NOMO-1 (cell line): ENCODE measurements at regions not wholly inside any gene's neighbourhood (a gene's known extent, or its start where the extent isn't known, plus 50 kb on each side); places are given as distances from the start of the nearest gene placed in this dataset.

Experiments used
- DNase-seq, 2 experiments: peaks; one replicate each; lab custom pipeline; 2025; ENCODE audit not compliant: unreplicated experiment in 2 of 2; lab: John Stamatoyannopoulos, UW

DNA sequence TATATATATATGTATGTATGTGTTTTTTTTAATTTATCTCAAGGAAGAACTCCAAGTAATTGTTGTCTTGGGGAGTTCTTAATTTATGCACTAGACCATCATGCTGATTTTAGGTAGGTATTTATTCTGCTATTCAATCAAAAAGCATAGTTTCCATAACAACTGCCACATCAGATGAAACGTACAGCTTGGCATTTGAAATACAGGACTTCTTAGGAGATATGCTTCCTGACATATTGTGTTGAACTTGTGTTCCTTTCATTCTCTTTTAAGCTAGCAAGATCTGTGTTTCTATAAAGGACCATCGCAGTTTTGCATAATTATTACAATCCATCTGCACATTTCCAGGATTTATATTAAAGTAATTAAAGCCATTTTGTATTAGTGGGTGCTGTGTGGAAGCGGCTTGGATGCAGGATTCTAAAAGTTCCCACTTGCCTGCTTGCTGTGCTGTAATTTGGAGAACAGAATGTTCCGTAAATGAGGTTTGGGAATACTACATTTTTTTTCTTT, 343.5 kb upstream of the FANCL start:
- no peak for DNase-seq

- no peak for DNase-seq
Measured at GRCh38 chr2:58578276-58578675, 337.2 kb upstream of the FANCL start.

- DNase-seq, result no peak
Measured at GRCh38 chr2:58574873-58575272, 333.7 kb upstream of the FANCL start.

GRCh38 chr2:58572731-58573130, 331.6 kb upstream of the FANCL start:
- DNase-seq, result no peak

DNA sequence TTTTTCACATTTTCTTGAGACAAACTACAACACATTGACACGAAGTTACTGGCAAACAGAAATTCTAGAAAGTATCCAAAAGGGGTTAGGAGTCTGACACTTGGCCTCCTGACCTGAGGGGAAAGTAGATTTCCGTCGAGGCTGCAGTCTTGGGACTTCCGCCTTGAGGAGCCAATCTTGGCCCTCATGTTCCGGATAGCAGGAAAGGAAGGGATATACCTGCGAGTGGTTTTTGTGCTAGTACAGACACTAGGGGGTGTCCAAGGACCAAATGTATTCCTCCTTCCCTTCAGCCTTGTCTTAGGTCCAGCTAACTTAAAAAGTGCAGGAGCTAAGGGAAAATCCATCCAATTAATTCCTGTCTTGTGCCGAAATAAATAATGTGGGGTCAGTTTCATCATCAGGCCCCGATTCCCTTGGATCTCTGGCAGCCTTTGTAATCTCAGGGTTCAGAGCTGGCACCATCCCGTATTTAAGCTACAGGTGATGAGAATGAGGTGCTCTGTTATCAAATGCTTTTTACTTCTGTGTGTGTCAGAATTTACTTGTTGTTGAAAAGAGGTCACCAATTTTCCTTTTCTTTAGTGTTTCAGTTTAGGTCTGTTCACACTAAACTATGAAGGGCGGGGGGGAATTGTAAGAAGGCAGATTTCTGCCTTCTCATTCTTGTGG, 330.2 kb upstream of the FANCL start:
- DNase-seq, result peak; percentile 31 to 68

GRCh38 chr2:58569475-58570185, 328.5 kb upstream of the FANCL start:
- no peak for DNase-seq

GRCh38 chr2:58568901-58569300, 327.8 kb upstream of the FANCL start:
- no peak for DNase-seq

- no peak for DNase-seq
Measured at GRCh38 chr2:58562276-58562675, 321.2 kb upstream of the FANCL start.

DNA sequence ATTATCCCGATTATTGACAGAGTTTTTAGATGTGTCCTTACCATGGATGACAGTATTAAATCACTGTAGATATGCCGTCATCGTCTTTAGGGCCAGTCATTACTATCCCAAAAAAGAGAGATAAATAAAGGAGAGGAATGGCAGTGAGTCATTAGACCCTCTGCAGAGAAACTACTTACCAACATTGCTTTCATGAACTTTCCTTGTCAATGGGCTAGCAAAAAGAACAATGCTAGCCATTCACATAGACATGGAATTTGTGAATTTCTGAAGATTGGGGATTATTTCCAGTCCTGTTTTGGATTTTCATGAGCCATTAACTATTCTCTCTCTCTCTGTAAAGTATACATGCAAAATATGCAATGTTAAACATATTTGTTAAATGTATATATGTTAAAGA, 319.4 kb upstream of the FANCL start:
- no peak for DNase-seq

GRCh38 chr2:58558881-58559280, 317.8 kb upstream of the FANCL start:
- no peak for DNase-seq

DNA sequence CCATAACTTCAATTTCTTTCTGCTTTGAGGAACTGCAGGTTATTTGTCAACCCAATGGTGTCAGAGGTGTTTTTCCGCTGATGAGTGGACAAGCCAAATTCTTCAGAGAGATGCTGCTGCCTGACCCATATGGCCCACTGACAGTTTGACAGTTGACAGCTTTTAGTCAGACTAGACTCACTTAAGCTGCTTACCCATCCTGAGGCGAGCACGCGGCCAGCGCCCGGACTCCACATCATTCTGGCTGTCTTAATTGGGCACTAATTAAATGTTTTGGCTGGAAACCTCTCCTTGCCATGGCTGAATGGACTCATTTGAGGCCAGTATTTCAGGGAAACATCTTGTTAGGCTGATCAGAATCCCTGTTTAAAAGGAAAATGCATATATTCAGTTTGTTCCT, 316.1 kb upstream of the FANCL start:
- DNase-seq, result no peak

GRCh38 chr2:58553937-58554336, 312.8 kb upstream of the FANCL start:
- DNase-seq, result no peak

- DNase-seq, result no peak
Measured at GRCh38 chr2:58553522-58553921, 312.4 kb upstream of the FANCL start.

GRCh38 chr2:58545300-58546280, 304.5 kb upstream of the FANCL start:
- no peak for DNase-seq

DNA sequence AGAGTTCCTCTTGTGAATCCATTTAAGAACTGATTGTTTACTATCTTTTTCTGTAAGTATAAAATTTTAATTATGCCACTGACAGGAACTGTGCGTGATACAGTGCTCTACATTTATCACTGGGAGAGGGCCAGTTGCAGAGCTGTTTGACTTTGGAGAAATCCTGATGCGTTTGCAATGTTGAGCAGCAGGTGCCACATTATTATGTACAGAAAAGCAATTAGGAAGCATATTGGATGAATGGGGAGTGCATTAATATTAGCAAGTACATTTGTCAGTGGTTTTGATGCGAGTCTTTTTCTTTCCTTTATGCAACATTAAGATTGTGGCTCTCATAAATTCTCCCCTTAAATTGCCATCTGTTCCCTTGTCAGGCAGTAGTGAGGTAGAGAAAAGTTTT, 302.3 kb upstream of the FANCL start:
- DNase-seq, result no peak

GRCh38 chr2:58541511-58541910, 300.4 kb upstream of the FANCL start:
- DNase-seq, result no peak

DNA sequence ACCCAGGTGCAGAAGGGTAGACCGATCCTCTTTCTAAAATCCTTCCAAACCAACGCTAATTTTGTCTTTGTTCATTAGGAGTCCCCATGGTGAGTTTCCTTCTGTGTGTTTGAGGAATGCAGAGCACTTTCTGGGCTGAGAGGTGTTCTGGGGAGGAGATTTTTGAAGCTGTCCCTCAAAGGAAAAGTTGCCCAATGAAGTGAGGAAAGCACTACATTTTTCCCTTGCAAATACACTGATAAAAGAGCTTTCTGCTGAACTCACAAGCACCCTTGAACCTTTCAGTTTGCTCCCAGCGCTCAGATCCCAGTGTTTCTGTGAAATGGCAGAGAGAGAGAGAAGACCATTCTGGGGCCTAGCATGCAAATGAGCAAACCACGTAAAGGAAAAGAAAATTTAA, 299.6 kb upstream of the FANCL start:
- no peak for DNase-seq

DNA sequence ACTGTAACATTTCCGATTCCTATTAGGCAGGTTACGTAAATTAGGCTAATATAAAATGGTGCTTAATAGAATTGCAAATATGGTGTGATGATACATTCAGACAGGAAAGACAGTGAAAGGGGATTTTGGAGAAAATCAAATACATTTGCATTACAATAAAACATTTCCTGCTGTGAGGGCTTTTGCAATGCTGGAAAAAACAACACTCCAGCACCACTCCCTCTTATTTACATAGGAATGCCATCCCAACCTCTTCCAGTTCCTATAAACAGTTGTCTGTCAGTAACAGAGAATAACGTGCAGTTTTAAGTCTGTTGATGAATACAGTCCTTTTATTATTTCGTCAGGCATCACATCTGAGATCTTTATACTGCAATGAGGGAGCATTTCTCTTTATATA, 298.8 kb upstream of the FANCL start:
- no peak for DNase-seq

- no peak for DNase-seq
Measured at GRCh38 chr2:58535990-58536389, 294.9 kb upstream of the FANCL start.

GRCh38 chr2:58535182-58535581, 294.1 kb upstream of the FANCL start:
- no peak for DNase-seq

DNA sequence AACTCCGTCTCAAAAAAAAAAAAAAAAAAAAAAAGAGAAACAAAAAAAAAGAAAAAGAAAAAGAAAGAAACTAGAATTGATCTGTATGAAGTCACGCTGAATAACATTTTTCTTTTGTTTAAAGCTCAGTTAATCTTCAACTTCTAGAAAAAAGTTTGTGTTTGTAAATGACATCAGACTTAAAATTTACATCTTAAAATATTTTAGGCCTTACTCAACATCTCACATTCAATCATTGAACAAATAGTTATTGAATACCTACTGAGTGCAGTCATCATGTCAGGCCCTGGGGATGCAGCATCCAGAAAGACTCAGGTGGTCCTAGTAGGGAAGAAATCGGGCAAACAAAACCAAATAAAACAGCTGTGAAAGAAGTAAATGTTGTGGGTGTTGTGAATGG, 292.3 kb upstream of the FANCL start:
- DNase-seq, result no peak
